Activated T-helper 1 cell treated with Interleukin-2 at 50 U/mL for 16 hours (primary cell): ENCODE measurements at regions not wholly inside any gene's neighbourhood (a gene's known extent, or its start where the extent isn't known, plus 50 kb on each side); places are given as distances from the start of the nearest gene placed in this dataset.

Experiments used
- DNase-seq: peaks from one replicate; pipeline ENCODE4 v3.0.0-alpha.2; 2020; ENCODE audit warnings: low read depth

DNA sequence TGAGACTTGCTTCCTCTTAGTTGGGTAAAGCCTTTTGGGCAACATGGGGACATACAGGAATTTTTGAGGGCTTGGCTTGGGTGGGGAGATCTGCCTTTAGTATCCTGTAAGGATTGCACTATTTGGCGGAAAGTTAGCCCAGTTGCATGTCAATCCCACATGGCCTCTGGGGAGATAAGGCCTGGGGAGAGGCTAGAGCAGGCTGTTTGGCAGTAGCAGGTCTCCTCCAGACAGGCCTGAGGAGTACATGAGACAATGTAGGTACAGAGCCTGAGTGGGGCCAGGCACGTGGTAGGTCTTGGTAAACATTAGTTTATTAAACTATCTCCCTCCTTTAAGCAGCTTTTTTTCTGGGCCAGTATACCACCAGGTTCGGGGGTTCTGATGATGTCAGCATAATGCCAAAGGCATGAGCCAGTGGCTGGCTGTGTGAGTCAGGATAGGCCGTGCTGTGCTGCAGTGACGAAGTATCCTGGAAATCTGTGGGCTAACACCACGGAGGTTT, 147.9 kb downstream of the VEGFA start:
- no peak for DNase-seq

DNA sequence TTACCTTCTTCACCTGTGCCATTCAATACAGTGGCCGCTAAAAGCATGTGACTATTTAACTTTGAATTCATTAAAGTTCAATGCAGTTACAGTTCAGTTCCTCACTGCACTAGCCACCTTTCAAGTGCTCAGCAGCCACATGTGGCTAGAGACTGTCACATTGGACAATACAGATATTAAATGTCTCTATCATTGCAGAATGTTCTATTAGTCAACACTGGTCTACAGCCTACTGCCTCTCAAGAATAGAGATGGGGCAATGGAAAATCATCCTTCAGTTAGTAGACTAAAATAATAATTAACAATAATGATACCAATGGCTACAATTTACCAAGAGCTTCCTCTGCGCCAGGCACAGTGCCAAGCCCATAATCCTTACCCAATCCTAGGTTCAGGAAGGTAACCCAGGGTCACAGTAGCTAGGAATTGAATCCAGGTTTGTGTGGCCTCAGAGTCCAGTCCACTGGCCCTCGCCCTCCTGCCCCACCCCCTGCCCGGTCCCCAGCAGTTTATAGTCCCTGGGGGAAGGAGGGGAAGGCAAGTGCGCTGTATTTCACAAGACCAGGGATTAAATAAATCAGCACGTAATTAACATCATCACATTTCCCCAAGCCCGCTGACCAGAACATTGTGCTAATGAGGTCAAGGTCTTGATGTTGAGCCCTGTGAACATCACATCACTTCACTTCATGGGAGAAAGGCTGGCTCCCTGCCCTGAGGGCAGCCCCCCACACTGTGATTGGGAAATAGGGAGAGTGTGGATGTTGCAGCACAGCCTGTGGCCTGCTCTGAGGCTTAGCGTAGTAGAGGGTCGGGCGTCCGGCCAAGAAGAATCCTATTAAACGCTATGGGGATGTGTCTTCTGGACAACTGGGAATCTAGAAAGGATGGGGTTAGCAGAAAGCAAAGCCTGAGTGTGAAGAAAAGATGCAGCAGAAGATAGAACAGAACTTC, 147.2 kb downstream of the VEGFA start:
- DNase-seq: no peak

DNA sequence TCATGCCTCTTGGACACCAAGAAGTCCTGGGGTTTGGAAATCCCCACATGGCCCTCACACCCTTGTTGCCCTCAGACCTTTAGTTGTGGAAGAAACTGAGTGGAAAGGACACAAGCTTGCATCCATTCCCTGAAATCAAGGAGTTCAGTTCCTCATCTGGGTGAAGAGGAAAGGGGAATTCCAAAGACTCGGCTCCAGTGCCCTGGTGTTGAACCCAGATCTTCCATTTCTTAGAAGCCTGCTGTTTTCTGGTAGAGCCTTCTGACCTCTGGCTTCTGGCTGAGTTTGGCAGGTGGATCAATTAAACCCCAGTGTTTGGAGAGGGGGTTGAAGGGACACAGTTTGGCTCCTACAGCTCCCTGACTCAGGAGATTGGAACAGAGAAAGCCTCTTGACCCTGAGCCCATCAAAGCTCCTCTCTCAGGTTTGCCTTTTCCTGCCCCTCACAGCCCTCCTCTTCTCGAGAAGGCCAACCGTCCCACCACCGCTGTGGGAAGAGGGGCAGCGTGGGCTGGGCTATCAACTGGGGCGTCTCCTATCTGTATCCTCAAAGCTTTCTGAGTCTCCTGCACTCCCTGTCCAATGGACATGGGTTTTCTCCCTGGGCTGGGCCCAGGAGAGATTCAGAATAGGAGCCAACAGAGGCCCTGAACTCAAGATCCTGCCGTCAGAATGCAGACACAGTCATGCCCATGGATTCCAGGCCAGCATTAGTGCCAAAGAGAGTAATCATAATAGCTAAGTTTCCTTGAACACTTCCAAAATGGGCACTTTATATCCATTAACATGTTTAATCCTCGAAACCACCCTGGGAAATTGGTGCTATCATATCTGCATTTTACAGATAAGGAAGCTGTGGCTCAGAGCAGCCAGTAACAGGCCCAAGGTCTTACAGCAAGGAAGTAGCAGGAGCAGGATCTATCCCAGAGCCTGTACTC, 146.2 kb downstream of the VEGFA start:
- no peak for DNase-seq

DNA sequence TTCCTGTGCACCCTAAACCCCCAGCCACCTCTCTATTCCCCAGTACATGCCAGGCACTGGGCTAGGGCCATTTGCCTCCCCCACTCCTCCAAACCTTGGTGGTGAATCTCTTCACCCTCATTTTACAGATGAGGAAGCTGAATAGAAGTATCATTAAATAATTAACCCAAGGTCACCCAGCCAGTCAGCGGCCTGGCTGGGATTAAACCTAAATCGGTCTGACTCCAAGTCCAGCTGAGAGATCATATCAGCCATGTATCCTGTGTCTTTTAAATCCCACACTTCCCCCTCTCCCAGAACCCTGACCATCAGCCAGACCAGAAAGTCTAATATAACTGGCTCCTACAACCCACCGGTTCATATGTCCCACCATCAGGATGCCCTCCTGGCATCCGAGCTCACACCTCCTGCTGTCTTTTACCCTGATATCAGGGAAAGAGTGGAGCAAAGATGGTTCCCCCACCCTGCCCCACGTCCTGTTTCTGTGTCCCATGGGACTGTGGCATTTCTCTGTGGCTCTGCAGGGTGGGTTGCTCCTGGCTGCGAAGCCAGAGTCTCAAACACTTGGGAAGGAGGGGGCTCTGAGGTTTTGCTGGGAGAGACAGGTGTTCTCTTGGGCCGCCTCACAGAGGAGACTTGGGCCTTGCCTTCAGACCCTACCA, 145.3 kb downstream of the VEGFA start:
- DNase-seq: no peak

DNA sequence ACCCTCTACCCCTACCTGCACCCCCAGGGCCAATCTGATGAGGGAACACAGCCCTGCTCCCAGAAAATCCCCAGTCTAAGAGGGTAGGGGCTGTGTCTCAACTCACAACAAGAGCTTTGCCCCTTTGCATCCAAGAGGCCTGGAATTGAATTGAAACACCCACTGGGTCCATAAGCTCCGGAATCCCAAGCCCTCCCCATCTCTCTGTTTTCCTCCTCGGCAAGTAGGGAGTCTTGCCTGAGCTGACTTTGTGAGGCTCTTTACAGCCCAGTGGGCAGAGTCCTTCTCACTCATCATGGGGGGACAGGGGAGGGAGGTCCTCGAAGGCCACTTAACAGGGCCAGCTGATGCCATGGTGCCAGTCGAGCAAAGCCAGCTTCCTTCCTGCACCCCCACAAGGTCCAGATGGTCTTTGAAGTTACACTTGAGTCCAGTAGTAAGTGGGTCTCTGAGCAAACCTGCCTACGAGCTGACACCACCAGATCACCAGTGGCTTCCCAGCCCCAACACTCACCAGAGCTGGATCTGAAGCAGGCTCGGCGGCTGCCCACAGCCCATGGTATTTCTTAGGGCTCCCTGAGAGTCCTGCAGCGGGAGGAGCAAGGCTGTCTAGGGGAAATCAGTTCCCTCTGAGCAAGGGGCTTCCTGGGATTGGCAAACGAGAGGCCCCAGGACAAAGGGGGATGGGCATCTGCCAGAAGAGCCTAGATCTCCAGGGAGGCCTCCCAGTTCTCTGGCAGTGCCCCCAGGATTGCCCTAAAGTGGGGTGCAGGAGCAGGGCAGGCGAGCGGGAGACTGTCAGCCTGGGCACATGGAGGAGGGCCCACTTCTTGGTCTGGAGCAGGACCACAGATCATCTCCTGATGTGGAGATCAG, 144.5 kb downstream of the VEGFA start:
- no peak for DNase-seq

DNA sequence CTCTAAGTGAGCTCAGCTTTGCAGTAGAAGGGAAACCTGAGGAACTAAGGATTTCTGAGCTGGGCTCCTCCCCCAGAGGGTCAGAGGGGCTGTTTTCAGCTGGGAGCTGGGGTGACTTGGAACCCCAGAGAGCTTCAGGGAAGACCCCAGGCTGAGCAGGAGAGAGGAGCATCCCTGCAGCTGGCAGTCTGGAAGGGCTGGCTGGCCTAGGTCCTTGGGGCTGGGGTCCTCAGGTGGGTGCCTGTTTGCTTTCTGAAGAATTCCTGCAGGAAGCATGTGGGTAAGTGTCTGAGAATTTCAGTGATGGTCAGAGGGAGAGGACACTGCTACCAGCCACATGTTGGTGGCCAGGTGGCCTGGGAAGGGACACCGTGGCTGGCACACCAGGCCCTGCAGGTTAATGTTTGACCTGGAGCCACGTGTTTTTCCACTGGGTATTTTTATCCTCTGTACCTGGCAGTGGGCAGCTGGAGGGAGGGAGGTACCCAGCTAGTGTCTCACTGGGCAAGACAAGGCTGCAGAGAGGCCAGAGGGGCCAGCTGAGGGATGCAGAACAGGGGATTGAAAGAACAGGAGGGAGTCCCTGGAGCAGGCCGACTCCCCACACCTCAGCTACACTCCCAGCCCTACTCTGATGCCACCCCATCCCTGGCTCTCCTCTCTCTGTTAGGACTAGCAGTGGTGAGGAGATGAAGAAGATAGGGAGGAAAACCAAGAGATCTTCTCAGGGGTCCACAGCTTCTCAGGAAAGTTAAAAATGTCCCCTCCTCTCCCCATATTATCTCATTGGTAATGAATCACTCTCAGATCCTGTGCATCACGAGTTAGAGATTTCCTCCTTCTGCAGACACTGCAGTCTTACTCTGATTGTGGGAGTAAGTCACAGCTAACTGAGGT, 143.6 kb downstream of the VEGFA start:
- DNase-seq: no peak

DNA sequence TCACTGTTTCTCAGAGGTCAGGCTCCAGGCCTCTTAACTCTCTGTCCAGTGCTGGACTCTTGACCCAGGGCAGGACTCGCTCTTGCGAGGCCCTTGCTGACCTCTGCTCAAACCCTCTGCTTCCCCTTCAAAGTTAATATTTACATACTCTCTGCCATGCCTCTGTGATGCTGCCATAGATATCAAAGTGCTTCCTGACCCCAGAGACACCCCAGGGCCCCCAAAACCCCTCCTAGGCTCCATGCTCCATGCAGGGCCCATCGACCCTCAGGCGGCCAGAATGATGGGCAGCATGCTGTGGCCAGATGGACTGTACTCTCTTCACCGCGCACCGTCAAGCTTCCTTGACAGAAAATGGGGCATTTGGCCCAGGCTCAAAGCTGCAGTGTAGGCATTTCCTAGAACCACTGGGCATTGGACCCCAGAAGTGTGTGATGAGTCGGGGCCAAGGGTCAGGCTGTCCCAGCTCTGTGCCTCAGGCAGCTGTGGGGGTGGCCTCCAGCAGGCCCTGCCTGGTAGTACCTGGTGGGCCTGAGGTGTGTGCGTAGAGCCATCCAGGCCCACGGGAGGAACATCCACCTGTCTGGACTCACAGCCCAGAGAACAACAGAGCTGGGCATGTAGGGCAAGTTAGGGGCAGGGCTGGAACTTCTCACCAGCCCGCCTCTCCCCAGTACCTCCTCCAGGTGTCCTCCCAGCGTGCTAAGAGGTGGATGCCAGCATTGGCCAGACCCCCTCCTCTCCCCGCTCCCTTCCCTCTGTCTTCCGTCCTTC, 142.8 kb downstream of the VEGFA start:
- no peak for DNase-seq

DNA sequence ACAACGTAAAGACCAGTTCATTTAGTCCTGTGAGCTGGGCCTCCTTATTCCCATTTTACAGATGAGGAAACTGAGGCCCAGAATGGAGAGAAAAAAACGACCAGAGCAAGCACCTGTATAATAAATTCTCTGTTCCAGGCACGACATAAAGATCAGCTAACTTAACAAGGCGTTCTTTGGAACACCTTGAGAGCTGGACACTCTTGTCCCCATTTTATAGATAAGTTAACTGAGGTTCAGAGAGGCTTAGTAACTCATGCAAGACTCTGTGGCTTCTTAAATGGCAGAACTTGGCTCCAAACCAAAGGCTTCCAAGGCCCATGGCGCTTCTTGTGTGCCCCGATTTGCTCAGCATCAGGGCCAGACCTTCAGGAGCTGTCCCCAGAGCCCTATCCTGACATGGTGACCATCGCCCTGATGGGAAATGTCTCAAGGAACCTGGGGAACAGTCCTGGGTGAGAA, 142.1 kb downstream of the VEGFA start:
- no peak for DNase-seq

DNA sequence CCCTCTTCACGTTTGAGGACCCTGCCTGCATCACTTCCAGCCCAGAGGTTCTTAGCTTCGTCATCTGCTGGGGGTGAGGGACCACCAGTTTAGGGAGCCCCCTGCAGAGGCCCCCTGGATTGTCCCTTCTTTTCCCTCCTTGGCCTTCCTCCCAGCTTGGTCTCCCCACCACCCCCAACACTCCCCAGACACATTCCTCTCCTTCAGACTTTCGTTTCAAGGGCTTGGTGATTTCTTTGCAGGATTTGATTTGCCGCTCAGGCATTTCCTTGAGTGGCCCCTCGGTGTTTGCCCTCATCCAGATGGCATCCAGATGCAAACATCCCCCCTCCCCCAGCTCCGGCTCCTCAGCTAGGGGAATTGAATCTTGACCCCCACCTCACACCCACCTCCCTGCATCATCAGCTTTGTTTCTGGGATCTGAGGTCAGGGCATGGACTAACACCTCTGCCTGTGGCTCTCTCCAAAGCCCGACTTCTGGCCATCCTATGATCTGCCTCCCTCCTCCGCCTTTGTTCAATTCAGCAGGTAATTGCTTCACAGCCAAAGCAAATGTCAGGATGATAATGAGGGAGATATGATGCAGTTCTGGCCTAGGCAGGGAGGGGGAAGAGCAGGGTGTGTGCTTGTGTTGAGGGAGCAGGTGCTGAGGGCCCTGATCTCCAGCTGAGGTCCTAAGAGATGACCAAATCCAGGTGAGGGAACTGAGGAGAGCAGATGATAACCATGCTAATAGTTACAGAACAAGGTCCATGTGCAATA, 141.5 kb downstream of the VEGFA start:
- no peak for DNase-seq

DNA sequence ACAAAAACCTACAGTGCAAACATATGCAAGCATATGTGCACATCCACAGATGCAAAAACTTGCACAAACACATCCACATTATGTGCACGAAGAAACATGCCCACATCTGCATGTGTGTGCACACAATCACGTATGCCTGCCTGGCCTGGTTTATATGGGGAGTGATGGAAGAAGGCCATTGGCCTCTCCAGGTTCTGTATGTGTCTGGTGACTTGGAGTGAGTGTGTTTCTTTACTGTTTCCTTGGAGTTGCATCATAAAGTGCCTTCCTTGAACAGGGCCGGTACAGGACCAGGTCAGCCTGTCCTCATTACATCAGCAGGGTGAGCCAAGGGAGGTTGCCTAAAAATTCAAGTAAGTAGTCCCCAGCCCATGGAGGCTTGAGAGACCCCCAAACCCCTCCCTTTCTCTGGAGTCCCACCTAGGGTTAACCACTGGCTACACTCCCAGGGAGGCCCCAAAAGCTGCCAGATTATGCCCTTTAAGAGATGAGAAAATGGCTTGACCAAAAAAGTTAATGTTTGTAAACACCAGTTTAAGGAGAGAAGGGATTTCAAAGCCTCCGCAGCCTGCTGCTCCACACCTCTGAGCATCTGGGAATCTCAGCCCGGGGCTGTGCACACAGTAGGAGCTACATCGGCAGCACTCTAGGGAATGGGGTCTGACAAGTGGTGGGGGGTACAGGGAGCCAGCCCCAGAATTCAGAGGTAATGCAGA, 140.8 kb downstream of the VEGFA start:
- no peak for DNase-seq

DNA sequence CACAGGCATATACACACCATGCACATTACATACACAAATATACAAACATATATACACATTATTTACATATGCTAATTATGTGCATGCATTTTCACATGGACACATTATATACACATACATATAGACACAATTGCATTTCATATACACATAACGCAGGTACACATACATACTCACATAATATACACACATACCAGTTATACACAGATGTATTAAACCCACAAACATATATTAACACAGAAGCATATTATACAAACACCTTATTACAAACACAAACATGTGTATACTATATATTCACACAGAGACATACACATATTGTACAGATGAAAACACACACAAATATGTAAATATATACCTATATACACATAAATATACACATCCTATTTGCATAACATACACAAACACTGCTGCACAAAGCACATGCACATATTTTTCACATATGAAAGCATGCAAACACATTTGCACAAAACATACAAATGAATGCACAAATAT, 140.2 kb downstream of the VEGFA start:
- no peak for DNase-seq

DNA sequence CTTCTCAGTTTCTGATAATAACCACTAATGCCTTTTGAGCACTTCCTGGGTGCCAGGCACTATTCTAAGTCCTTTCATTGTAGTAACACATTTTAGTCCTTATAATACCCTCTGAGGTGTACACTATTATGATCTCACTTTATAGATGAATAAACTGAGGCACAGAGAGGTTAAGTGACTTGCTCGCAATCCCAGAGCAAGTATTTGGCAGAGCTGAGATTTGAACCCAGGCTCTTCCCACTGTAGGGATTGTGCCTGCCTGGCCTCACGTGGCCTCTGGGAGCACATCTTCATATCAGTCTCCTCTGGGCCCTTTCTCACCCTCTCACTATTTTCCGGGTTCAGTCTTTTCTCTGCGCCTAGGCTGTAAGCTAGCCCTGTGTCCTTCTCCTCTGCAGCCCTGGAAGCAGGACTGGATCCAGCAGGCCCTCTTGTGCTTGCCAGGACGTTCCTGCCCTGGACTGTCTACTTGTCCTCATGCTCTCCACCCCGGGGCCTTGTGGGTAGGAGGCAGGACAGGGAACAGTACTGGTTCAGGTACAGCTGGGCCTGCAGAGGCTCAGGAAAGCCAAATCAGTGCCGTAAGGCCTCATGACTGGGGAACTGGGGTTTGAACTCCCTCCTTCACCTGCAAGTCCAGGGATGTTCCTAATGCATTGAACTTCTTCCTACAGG, 139.6 kb downstream of the VEGFA start:
- DNase-seq: no peak

DNA sequence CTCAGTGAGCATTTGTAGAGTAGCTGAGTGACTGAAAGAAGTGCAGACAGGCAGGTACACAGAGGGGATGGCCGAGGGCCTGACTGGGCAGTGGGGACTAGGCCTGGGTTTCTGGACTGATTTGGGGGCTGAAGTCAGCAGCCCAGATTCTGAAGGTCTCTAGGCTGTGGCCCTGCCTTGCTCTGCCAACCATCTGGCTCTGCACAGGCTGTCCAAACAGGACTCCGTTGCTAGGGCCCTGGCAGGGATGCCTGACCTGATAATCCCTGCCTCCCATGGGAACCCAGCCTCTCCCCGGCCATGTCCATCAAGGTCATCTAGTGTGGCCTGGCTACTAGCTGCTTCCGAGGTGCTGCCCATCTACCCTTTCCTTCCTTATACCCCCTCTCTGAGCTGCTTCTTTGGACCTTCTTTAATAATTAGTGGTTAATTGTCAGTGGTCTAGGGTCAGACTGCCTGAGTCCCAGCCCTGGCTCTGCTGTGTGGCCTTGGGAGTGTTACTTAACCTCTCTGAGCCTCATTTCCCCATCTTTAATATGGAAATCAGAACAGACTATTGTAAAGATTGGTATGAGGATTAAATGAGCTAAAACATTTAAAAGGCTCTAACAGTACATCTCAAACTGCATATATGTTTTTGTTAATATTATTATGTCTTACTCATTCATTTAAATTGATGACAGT, 137.9 kb downstream of the VEGFA start:
- DNase-seq: no peak

DNA sequence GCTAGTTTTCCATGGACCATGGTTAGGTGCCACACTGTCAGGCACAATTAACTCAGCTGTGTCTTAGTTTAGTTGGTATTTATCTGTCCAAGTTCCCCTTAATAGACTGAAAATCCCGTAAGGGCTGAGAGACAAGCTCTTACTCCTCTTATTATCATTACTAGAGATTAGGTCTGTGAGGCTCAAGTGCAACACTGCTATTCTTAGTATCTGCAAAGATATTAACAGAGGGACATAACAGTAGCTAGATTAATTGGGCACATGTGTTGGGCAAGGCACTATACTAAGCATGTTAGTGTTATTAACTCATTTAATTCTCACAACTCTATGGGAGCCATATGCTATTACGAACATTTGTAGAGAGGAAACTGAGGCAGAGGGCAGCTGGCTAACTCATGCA, 137.3 kb downstream of the VEGFA start:
- no peak for DNase-seq

DNA sequence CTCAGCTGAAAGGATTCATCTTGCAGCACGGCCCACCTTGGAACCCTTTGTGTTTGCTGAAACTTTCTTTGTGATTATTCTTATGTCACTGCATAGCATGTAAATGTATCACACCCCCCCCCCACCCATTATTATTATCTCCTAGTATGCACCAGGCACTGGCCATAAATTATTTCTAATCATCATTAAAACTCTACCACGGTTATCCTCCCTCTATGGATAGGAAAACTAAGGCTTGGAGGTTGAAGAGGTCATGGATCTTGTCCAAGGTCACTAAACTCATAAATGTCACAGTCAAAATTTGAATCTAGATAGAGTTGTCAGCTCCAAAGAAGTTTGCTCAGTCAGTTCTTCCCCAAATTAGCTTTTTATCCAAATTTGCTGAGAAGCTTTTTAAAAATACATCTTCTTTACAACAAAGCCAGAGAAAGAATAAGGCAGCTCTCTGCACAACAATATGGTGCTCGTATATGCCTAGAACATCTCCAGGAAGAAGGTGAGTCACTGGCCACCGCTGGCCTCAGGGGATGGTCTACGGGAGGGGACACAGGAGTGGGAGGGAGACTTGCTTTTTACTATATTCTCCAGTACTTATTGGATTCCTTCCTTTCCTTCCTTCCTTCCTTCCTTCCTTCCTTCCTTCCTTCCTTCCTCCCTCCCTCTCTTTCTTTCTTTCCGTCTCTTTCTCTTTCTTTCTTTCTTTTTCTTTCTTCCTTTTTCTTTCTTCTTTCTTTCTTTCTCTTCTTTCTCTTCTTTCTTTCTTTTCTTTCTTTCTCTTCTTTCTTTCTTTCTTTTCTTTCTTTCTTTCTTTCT, 134.5 kb downstream of the VEGFA start:
- no peak for DNase-seq
